ENCODE measurements at regions not wholly inside any gene's neighbourhood (a gene's known extent, or its start where the extent isn't known, plus 50 kb on each side); places are given as distances from the start of the nearest gene placed in this dataset.
A peak's percentile ranks its signal among the peaks of the same experiment; 100 is the strongest.
"Not testable (repeated sequence)": the region's sequence is repeated elsewhere in the genome, so short reads cannot be mapped to it uniquely, and the experiment has no call there.

DNA sequence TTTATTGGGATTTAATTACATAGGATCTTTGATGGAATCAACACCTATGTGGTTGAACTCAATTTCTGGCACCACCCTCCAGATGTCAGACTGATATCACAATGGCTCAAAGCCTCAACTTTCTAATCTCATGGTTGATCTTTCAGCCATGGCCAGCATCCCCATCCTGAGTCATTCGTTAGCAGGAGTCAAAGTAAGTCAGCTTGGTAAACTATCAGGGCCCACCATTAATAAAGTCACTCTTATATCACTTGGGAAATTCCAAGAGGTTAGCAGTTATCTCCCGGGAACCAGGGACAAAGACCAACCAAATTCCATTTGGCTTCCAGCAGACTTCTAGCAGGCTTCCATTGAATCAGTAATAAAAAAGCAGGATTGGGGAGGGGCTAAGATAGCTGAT lies 50.7 kb upstream of the TNFSF4 start:
- no peak for DNase-seq (ENCODE audit: extremely low read depth, low read depth)

DNA sequence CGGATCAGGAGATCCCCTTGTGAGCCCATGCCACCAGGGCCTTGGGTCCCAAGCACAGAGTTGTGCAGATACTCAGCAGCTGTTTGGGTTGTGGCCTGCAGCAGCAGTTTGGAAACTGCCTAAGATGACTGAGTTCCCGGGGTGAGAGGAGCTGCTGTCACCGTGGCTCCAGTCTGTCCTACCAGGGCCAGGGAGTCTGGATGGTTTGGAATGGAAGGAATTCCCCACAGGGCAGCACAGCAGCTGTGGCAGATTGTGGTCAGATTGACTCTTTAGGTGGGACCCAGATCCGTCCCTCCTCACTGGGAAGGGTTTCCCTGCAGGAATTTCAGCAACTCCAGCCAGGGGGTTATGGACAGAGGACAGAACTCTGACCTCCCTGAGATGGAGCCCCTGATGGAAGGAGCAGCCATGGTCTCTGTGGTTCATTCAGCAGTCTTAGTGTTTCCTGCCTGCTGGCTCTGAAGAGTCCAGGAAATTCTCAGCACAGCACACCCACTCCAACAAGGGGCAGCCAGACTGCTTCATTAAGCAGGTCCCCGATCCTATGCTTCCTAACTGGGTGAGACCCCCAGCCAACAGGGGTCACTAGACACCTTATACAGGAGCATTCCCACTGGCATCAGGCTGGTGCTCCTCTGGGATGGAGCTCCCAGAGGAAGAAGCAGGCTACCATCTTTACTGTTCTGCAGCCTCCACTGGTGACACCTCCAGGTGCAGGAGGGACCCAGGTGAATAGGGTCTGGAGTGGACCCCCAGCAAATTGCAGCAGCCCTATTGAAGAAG lies 51.5 kb upstream of the TNFSF4 start:
- no peak for DNase-seq (ENCODE audit: extremely low read depth, low read depth)

DNA sequence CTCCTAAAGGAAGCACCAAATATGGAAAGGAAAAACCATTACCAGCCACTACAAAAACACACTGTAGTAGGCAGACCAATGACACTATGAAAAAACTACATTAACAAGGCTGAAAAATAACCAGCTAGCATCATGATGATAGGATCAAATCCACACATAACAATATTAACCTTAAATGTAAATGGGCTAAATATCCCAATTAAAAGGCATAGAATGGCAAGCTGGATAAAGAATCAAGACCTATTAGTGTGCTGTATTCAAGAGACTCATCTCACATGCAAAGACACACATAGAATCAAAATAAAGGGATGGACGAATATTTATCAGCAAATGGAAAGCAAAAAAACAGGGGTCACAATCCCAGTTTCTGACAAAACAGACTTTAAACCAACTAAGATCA lies 53.2 kb upstream of the TNFSF4 start:
- DNase-seq (ENCODE audit: extremely low read depth, low read depth): not testable (repeated sequence)

DNA sequence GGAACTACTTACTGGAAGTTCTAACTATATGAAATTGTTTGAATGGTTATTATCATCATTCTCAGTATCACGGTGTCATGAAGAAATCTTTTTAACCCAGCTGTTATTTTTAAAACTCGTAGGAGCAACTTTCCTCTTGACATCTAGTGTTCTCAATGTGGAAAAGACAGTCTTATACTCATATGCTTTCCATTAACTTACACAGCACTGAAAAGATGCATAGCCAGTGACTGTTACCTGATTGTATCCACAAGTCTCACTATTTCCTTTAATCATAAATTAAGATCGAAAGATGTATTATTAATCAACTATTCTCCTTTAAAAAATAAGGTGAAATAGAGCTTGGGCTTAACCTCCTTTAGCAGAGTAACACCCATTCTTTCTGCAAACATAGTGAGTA lies 59.7 kb upstream of the TNFSF4 start:
- DNase-seq (ENCODE audit: extremely low read depth, low read depth): no peak

DNA sequence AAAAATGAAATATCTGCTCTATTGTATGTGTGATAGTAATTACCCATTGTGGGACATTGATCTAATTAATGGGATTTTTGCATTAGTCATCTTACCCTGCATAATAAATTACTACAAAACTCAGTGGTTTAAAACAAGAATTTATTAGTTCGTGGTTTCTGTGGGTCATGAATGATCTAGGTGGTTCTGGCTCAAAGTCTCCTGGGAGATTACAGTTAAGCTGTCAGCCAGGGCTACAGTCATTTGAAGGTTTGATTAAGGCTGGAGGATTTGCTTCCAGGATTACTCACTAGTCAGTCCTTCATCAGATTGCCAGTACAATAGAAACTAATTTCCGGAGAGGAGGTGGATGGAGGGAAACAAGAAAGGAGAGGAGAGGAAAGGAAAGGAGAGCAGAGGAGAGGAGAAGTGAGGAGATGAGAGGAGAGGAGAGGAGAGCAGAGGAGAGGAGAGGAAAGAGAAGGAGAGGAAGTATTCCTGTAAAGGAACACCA lies 60.4 kb upstream of the TNFSF4 start:
- no peak for DNase-seq (ENCODE audit: extremely low read depth, low read depth)

DNA sequence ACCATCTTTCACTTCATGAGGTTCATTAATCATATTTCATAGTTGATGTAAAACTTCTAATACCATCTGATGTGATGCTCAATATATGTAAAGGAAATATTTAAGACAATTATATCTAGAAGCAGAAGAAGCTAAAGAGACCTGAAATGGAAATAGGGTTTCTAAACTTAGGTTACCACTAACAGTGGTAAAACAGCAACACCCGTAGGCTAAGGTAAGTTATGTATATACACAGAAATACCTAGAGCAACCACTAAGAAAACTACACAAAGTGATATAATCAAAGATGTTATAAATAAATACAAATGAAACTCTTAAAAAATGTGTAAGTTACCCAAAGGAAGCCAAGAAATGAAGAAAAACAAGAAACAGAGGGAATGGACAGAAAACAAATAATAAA lies 61.1 kb upstream of the TNFSF4 start:
- DNase-seq (ENCODE audit: extremely low read depth, low read depth): no peak

DNA sequence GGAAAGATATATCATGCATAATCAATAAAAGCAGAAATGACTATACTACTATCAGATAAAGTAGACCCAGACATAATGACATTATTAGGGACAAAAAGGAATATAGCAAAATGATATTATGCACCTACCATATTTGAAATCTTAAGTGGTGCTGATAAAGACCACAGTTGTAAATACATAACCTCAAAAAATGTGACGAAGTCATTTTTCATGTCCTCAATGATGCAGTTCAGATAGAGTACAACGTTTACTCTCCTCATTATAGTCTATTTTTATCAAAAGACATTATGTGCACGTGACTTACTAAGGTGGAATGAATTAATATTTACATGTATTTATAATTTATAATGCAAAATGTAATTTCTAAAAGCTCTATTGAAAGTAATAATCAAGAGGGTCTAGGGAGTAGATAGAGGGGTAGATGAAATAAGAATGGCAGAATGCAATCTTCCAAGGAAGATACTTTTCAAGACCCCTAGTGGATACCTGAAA lies 61.7 kb upstream of the TNFSF4 start:
- no peak for DNase-seq (ENCODE audit: extremely low read depth, low read depth)

DNA sequence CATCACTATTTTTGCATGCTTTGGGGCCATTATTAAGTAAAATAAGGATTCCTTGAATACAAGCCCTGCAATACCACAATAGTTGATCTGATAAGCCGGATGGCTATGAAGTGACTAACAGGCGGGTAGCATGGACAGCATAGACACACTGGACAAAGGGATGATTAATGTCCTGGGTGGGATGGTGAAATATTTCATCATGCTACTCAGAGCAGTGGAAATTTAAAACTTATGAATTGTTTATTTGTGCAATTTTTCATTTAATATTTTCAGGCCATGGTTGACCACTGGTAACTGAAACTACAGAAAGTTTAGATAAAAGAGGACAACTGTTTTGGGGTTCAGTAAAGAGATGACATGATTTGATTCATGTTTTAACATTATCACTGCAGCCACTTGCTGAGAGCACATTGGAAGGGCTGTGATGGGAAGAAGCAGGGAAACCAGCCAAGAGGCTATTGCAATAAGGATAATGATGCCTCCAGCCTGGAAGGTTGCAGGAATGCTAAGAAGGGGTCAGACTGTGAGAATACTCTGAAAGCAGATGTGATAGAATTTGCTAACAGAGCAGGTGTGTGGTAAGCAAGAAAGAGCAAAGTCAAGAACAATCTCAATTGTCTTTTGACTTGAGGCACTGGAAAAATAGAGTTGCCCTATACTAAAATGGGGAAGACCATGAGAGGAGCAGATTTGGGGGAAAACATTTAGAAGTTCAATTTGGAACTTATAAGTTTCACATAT lies 62.5 kb upstream of the TNFSF4 start:
- peak; percentile 93 for DNase-seq (ENCODE audit: extremely low read depth, low read depth)

DNA sequence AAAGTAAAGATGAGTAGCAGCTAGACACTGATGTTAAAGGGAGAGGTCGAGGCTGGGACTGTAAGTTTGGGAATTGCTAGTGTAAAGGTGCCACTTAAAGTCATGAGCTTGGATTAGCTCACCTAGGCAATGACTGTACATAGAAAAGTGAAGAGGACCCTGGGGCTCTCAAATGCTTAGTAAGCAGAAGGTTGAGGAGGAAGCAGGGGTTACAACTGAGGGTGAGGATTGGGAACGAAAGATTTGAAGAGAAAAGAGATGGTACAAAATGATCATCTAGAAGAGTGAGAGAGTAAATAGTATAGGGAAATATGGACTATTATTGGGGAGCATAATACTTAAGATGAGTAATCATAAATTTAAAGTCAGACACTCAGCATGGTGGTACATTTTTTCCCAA lies 63.1 kb upstream of the TNFSF4 start:
- no peak for DNase-seq (ENCODE audit: extremely low read depth, low read depth)

DNA sequence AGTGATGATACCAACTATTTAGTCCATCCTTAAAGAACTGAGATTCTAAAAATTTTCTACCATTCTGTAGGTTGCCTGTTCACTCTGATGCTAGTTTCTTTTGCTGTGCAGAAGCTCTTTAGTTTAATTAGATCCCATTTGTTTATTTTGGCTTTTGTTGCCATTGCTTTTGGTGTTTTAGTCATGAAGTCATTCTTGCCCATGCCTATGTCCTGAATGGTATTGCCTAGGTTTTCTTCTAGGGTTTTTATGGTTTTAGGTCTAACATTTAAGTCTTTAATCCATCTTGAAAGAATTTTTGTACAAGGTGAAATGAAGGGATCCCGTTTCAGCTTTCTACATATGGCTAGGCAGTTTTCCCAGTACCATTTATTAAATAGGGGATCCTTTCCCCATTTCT lies 63.9 kb upstream of the TNFSF4 start:
- not testable (repeated sequence) for DNase-seq (ENCODE audit: extremely low read depth, low read depth)

DNA sequence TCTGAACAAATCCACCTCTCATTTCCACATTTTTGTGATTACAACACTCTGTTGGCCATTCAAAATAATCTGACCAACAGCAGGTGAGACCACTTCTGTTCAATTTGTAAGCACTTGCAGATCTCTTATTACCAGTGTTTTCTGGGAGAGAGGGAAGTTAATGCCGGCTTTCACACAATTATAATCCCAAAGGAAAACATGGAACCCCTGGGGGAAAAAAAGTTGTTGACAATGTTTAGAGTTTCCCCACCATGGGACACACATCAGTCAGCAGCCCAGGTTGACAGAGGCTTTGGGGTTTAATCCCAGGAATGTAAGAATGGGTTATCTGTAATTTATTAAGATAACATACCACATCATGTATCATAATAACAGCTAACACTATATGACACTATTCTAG lies 68.4 kb upstream of the TNFSF4 start:
- DNase-seq (ENCODE audit: extremely low read depth, low read depth): no peak

DNA sequence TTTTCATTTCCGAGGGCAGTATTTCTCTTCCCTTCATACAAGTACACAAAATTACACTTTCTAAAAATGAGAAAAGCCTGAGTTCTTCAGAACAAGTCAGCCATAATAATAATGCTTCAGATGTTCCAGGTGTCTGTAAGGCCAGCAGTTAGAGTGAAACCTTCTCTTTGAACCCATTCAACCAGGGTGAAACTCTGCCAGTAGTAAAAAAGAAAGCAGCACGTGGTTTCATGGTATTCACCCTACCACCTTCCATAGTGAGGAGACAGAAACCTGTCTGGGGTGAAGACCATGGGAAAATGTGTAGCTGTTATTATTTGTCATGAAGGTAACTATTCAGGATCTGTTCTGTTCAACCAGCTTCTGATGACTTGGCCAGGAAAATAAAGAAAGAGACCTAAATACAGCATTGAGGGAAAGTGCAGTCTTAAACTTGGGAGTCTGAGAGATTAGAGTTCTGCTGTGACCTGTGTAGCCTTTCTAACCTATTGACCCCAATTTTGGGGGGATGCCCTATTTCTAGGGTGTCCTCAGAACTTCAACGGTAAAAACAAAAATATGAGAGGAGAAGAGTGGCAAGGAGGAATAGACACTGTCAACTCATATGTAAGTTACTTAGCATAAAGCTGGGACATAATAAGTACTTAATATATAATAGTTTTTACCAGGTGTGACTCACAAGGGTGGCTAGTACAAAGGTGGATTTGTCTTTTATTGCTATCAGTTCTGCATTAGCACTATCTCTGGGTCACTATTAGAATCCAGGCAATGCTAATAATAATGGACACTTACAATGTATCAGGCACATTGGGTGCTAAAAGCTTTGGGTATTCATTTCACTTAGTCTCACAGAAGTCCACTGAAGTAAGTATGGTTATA lies 70.0 kb upstream of the TNFSF4 start:
- no peak for DNase-seq (ENCODE audit: extremely low read depth, low read depth)

DNA sequence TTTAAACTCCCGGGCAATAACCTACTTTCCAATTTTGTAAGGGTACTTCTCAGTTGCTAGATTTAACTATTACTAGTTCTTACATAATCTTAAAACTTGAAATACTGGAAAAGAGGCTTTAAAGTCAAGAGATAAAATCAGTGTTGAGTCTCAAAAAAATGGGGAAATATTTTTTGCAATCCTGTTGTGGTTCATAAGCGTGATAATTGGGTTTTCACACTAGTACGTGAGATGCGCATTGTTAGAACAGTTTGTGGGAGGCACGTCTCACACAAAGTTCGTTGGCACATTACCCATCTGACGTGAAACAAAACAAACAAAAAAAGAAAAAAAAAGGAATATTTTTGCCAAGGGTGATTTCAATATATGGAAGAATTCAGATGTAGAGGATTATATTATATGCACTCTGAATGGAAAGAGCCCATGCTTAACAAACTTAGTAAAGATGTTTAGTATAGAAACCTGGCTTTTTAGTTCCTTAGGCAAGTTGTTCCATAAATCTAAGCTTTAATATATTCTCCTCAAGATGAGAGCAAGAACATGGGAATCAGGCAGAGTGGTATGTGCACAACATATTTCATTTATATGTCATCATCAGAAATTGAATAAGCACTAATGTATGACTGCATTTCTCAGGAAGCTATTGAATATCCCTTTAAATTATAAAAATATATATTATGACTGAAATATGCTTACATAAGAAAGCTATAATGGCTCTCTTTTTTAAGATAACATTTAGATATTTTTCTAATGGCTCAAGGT lies 73.9 kb upstream of the TNFSF4 start:
- peak; percentile 84 for DNase-seq (ENCODE audit: extremely low read depth, low read depth)

DNA sequence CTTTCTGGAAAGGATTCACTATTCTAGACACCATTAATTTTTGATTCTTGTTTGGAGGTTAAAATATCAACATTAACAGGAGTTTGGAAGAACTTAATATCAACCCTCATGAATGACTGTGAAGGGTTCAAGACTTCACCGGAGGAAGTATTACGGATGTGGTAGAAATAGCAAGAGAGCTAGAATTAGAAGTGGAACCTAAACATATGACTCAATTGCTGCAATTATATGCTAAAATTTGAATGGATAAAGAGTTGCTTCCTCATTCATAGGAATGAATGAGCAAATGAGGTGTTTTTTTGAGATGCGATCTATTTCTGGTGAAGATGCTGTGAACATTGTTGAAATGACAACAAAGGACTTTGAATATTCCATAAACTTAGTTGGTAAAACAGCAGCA lies 77.9 kb upstream of the TNFSF4 start:
- peak; percentile 18 for DNase-seq (ENCODE audit: extremely low read depth, low read depth)

DNA sequence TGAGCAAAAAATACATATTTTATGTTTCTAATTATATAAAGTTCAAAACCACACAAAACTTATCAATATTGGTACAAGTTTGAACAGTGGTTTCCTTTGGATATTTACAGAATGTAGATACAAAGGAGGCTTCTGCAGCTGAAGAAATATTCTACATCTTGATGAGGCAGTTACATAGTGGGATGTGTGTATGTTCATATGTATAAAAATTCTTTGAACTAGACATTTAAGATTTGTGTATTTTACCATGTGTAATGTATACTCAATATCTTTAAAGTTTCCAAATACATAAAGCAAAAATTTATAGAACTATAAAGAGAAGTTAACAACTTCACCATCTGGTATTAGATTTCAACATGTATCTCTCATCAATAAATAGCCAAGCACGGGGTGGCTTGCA lies 80.7 kb upstream of the TNFSF4 start:
- no peak for DNase-seq (ENCODE audit: extremely low read depth, low read depth)

DNA sequence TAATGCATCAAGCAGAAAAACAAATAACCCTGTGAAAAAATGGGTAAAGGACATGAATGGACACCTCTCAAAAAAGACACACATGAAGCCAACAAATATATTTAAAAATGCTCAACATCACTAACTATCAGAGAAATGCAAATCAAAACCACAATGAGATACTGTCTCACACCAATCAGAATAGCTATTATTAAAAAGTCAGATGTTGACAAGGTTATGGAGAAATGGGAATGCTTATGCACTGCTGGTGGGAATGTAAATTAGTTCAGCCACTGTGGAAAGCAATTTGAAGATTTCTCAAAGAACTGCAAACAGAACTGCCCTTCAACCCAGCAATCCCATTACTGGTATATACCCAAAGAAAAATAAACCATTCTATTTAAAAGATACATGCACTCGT lies 86.6 kb upstream of the TNFSF4 start:
- DNase-seq (ENCODE audit: extremely low read depth, low read depth): no peak

DNA sequence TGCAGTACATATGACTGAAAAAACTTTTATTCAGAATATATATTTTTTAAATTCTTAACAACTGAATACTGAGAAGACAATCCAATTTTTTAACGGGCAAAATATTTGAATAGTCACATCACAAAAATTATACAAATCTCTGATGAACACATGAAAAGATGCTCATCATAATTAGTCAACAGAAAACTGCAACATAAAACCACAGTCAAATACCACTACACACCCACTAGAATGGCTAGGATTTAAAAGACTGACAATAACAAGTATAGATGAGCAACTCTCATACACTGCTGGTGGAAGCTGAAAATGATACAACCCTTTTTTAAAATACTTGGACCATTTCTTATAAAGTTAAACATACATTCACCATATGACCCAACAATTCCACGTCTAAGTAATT lies 87.7 kb upstream of the TNFSF4 start:
- DNase-seq (ENCODE audit: extremely low read depth, low read depth): no peak

DNA sequence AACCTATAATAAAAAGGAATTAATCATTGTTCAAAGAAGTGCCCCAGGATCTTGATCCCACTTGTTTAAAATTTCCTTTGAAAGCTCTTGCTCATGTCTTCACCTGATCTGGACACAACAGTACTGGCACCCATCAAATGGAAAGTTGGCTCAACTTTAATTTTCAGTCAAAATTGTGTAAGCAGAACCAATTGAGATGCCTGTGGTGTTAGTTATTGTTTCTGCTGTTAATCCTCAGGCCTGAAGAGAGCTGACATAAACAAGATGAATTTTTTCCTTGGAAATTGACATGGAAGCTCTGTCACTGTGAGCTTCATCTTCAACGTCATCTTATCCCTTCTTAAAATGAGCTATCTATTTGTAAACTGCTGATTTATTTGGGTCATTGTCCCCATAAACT lies 88.3 kb upstream of the TNFSF4 start:
- DNase-seq (ENCODE audit: extremely low read depth, low read depth): no peak

DNA sequence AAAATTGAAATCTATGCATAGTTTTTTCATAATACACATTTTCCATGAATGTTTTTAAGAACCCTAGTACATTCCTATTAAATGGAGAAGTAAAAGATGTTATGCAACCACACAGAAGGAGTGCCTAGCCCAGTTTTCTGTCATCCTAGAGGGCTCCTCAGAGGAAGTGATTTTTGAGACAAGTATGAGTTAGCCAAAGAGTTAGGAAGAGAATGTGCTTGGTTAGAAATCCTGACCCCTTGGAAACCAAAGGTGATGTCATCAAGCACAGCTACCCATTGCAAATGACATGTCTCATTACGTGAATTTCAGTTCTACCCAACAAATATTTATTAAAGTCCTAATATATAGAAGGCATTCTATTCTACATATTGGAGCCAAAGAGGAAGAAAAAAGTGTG lies 88.9 kb upstream of the TNFSF4 start:
- no peak for DNase-seq (ENCODE audit: extremely low read depth, low read depth)

DNA sequence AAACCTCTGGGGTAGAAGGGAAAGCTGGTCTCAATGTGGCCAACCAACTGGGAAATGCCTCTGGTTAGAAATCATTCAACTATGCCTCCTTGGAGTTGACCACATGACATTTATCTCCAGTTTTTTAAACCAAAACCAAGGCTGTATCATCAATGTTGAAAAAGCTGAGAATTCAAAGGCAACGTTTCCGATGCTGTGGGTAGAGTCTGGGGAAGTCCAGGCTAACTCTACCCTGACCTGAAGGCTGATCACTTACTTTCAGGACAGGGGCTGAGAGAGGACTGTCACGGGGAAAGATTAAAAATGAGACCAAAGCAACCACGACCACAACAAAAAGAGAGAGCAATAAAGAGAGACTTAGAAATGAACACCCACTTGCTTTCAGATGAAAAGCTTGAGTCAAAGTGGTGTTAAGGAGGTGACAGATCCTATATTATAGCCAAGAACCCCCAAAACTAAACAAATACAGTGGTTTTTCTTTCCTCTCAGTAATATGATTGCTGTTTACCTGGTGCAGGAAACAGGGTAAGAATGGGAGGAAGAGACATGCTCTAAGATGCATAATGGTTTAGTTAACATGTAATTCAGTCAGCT lies 90.8 kb upstream of the TNFSF4 start:
- DNase-seq (ENCODE audit: extremely low read depth, low read depth): no peak
